22Rv1 (cell line): ENCODE measurements at regions not wholly inside any gene's neighbourhood (a gene's known extent, or its start where the extent isn't known, plus 50 kb on each side); places are given as distances from the start of the nearest gene placed in this dataset.
A peak's percentile ranks its signal among the peaks of the same experiment; 100 is the strongest.

Experiments used
- H3K27ac ChIP-seq: fragments of 450-650 bp; 2 replicates; pipeline ENCODE4 v1.5.1; 2017
- ZFX ChIP-seq: fragments of 450-650 bp; IDR thresholded peaks from 2 replicates; pipeline ENCODE4 v1.6.1; 2017; ENCODE audit warnings: antibody characterized with exemption, borderline replicate concordance
- TF ChIP-seq, protein P1 (sequence below): fragments of 450-650 bp; IDR thresholded peaks from 2 replicates; pipeline ENCODE4 v1.5.1; 2017; ENCODE audit warnings: mild to moderate bottlenecking

GRCh38 chr12:24595652-24596235 lies 353.2 kb downstream of the BCAT1 start:
- TF ChIP-seq ZFX: no peak
- TF ChIP-seq, protein P1, sequence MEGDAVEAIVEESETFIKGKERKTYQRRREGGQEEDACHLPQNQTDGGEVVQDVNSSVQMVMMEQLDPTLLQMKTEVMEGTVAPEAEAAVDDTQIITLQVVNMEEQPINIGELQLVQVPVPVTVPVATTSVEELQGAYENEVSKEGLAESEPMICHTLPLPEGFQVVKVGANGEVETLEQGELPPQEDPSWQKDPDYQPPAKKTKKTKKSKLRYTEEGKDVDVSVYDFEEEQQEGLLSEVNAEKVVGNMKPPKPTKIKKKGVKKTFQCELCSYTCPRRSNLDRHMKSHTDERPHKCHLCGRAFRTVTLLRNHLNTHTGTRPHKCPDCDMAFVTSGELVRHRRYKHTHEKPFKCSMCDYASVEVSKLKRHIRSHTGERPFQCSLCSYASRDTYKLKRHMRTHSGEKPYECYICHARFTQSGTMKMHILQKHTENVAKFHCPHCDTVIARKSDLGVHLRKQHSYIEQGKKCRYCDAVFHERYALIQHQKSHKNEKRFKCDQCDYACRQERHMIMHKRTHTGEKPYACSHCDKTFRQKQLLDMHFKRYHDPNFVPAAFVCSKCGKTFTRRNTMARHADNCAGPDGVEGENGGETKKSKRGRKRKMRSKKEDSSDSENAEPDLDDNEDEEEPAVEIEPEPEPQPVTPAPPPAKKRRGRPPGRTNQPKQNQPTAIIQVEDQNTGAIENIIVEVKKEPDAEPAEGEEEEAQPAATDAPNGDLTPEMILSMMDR: peak; percentile 25; the same call in 1 of the 2 replicates
- no peak overlapping the region for H3K27ac ChIP-seq

DNA sequence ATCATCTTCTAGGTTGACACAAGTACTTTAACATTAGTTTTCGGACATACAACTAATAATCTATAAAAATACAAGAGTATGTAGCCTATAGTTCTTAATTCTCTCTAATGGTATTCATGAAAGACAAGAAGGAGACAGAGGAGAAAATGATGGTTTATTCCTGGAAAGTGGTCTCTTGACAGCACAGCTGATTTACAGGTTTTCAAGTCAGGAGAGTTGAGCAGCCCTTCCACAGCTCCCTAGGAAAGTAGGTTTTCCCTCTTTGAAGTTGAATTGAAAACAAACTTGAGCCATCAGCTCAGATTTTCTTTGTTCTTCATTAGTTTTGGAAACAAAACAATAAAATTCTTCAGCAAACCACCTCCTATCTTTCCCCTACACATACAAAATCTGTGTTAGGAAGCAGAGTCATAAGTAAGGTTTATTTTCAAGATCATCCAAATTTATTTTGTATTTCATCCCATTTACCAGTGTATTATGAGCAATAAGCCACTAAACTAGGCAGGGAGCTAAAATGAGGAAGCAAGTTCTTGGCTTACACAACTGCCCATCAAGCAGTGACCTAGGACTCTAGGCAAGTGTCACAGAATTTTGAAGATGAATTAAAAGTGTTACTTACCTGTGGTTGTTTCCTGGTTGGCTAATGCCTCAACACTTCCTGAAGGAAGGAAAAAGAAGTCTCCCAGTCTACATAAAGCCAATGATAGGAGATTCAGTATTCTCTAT lies 357.0 kb downstream of the BCAT1 start:
- no peak overlapping the region for H3K27ac ChIP-seq
- no peak for TF ChIP-seq ZFX

GRCh38 chr12:24591079-24591626 lies 357.7 kb downstream of the BCAT1 start:
- TF ChIP-seq, protein P1: no peak
- no peak for TF ChIP-seq ZFX
- H3K27ac ChIP-seq: no peak overlapping the region

DNA sequence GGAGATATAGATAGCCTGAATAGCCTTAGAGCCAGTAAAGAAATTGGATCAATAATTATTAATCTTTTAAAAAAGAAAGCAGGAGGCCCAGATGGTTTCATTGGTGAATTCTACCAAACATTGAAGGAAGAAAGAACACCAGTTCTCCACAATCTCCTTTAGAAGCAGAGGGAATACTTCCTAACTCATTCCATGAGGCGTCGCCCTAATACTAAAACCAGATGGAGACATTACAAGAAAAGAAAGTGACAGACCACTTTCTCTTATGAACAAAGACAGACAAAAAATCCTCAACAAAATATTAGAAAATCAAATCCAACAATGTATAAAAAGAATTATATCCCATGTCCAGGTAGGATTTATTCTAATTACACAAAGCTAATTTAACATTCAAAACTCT lies 362.6 kb downstream of the BCAT1 start:
- TF ChIP-seq ZFX: no peak
- TF ChIP-seq, protein P1: no peak
- no peak overlapping the region for H3K27ac ChIP-seq

GRCh38 chr12:24584032-24584675 lies 364.7 kb downstream of the BCAT1 start:
- TF ChIP-seq, protein P1: no peak
- TF ChIP-seq ZFX: no peak
- no peak overlapping the region for H3K27ac ChIP-seq

DNA sequence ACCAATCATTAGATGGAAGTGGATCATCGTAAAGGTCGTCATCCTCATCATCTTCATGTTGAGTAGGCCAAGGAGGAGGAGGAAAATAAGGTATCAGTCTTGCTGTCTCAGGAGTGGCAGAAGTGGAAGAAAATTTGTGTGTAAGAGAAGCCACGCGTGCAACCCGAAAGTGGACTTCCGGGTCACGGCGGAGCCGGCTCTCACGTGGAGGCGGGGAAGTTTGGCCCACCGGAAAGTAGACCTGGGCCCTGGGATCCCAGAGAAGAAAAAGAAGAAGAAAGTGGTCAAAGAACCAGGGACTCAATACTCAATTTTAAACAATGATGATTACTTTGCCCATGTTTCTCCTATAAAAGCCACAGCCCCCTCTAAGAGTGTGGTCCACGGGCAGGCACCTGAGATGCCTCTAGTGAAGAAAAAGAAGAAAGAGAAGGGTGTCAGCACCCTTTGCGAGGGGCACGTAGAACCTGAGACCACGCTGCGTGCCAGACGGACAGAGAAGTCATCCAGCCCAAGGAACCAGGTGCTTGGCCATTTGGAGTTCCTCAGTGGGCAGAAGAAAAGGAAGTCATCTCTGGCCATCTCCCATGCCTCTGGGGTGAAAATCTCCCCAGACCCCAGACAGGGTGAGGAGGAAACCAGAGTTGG lies 365.8 kb downstream of the BCAT1 start:
- no peak overlapping the region for H3K27ac ChIP-seq
- TF ChIP-seq ZFX: no peak
- TF ChIP-seq, protein P1: no peak

DNA sequence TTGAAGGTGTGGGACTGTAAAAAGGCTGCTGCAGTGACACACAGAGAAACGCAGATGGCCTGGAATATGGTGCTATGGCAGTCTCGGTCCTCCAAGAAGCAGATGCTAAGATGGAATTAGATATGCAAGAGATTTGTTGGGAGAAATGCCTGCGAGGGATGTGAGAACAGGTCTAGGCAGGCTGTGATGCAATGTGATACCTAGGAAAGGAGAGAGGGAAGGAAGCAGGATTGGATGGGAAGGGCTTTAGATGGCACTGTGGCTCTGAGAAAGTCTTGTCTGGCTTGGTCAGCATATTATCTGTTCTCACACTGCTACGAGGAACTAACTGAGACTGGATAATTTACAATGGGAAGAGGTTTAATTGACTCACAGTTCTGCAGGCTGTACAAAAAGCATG lies 374.4 kb downstream of the BCAT1 start:
- H3K27ac ChIP-seq: no peak overlapping the region
- TF ChIP-seq, protein P1: no peak
- no peak for TF ChIP-seq ZFX
